HEK293 (cell line): ENCODE measurements at regions not wholly inside any gene's neighbourhood (a gene's known extent, or its start where the extent isn't known, plus 50 kb on each side); places are given as distances from the start of the nearest gene placed in this dataset.

Experiments used
- CTCF ChIA-PET: fragments of 350-600 bp; formaldehyde crosslinking; extraction: SDS; loops from one replicate; lab custom pipeline; 2021; ENCODE audit warnings: antibody characterized with exemption; lab: Yijun Ruan, JAX
- POLR2A ChIA-PET: fragments of 300-600 bp; formaldehyde crosslinking; extraction: SDS; loops from one replicate; lab custom pipeline; 2020; ENCODE audit warnings: antibody characterized with exemption, inconsistent platforms; lab: Yijun Ruan, JAX
- H3K27ac ChIP-seq: fragments of 200-500 bp; sonication (Bioruptor generic); 2 replicates; pipeline ENCODE4 v1.5.1; 2014; ENCODE audit warnings: low read depth, low read length, control low read depth, inconsistent platforms; ENCODE audit errors: extremely low read depth
- H3K36me3 ChIP-seq, 2 experiments: fragments of 200-500 bp in 1 of 2; sonication (Bioruptor generic) in 1 of 2; 1 replicate in 1 of 2; 2 replicates in 1 of 2; pipeline ENCODE4 v1.5.1; 2014 to 2017; ENCODE audit warnings: inconsistent platforms in 2 of 2, low read length in 2 of 2; ENCODE audit not compliant: control insufficient read depth in 2 of 2, insufficient read depth in 1 of 2
- H3K4me1 ChIP-seq: fragments of 200-500 bp; sonication (Bioruptor generic); 2 replicates; pipeline ENCODE4 v1.5.1; 2014; ENCODE audit warnings: mild to moderate bottlenecking, low read length, inconsistent platforms; ENCODE audit not compliant: control insufficient read depth, insufficient read depth
- H3K4me3 ChIP-seq: 2 replicates; pipeline ENCODE4 v1.5.1; 2011; ENCODE audit warnings: low read depth, mild to moderate bottlenecking, control low read depth, low read length, moderate library complexity
- H3K9me3 ChIP-seq: fragments of 200-500 bp; sonication (Bioruptor generic); 2 replicates; pipeline ENCODE4 v1.5.1; 2014; ENCODE audit warnings: low read depth, low read length, inconsistent platforms; ENCODE audit not compliant: control insufficient read depth, insufficient read depth
- ATF2 ChIP-seq: fragments of 450-650 bp; formaldehyde crosslinking; IDR thresholded peaks from 2 replicates; pipeline ENCODE4 v1.5.1; 2016; ENCODE audit warnings: missing biosample characterization, missing genetic modification characterization, low read depth
- GLIS2 ChIP-seq: fragments of 450-650 bp; formaldehyde crosslinking; IDR thresholded peaks from 2 replicates; pipeline ENCODE4 v1.5.1; 2016; ENCODE audit warnings: missing biosample characterization, missing genetic modification characterization
- PBX3 ChIP-seq: sonication (generic); formaldehyde crosslinking; IDR thresholded peaks from 2 replicates; pipeline ENCODE4 v1.8.1; 2022; ENCODE audit warnings: mild to moderate bottlenecking, moderate library complexity, missing genetic modification reagents
- SALL2 ChIP-seq: fragments of 450-650 bp; formaldehyde crosslinking; IDR thresholded peaks from 2 replicates; pipeline ENCODE4 v1.5.0; 2017; ENCODE audit warnings: missing biosample characterization, mild to moderate bottlenecking, missing genetic modification characterization, borderline replicate concordance
- WT1 ChIP-seq: fragments of 450-650 bp; formaldehyde crosslinking; IDR thresholded peaks from 2 replicates; pipeline ENCODE4 v1.5.1; 2016; ENCODE audit warnings: missing biosample characterization, missing genetic modification characterization
- ZBTB11 ChIP-seq: fragments of 450-650 bp; formaldehyde crosslinking; conservative IDR thresholded peaks from 2 replicates; pipeline ENCODE4 v1.5.1; 2016; ENCODE audit warnings: low read depth, missing biosample characterization, missing genetic modification characterization
- ZEB2 ChIP-seq: fragments of 450-650 bp; formaldehyde crosslinking; IDR thresholded peaks from 2 replicates; pipeline ENCODE4 v1.5.1; 2016; ENCODE audit warnings: missing biosample characterization, missing genetic modification characterization
- ZFHX2 ChIP-seq: fragments of 450-650 bp; formaldehyde crosslinking; conservative IDR thresholded peaks from 2 replicates; pipeline ENCODE4 v1.5.1; 2016; ENCODE audit warnings: missing biosample characterization, missing genetic modification characterization
- ZNF133 ChIP-seq: fragments of 450-650 bp; formaldehyde crosslinking; IDR thresholded peaks from 2 replicates; pipeline ENCODE4 v1.5.1; 2016; ENCODE audit warnings: missing biosample characterization, missing genetic modification characterization
- ZNF146 ChIP-seq: fragments of 450-650 bp; formaldehyde crosslinking; IDR thresholded peaks from 2 replicates; pipeline ENCODE4 v1.5.1; 2016; ENCODE audit warnings: missing biosample characterization, missing genetic modification characterization
- ZNF19 ChIP-seq: fragments of 450-650 bp; formaldehyde crosslinking; IDR thresholded peaks from 2 replicates; pipeline ENCODE4; 2016; ENCODE audit warnings: missing biosample characterization, missing genetic modification characterization, low read depth
- ZNF23 ChIP-seq: fragments of 450-650 bp; formaldehyde crosslinking; IDR thresholded peaks from 2 replicates; pipeline ENCODE4 v1.5.1; 2016; ENCODE audit warnings: missing biosample characterization, missing genetic modification characterization, borderline replicate concordance
- ZNF335 ChIP-seq: fragments of 450-650 bp; formaldehyde crosslinking; conservative IDR thresholded peaks from 2 replicates; pipeline ENCODE4 v1.5.1; 2016; ENCODE audit warnings: missing biosample characterization, missing genetic modification characterization
- ZNF449 ChIP-seq: fragments of 450-650 bp; formaldehyde crosslinking; IDR thresholded peaks from 2 replicates; pipeline ENCODE4 v1.5.1; 2017; ENCODE audit warnings: missing biosample characterization, mild to moderate bottlenecking, missing genetic modification characterization, moderate library complexity
- ZNF596 ChIP-seq: fragments of 450-650 bp; IDR thresholded peaks from 2 replicates; pipeline ENCODE4 v1.5.0; 2018; ENCODE audit warnings: missing biosample characterization, mild to moderate bottlenecking, missing genetic modification characterization, moderate library complexity
- ZNF623 ChIP-seq: fragments of 450-650 bp; formaldehyde crosslinking; IDR thresholded peaks from 2 replicates; pipeline ENCODE4 v1.5.1; 2016; ENCODE audit warnings: missing biosample characterization, missing genetic modification characterization
- ZNF692 ChIP-seq: fragments of 450-650 bp; formaldehyde crosslinking; IDR thresholded peaks from 2 replicates; pipeline ENCODE4 v1.5.1; 2016; ENCODE audit warnings: missing biosample characterization, missing genetic modification characterization
- ZNF776 ChIP-seq: fragments of 450-650 bp; formaldehyde crosslinking; IDR thresholded peaks from 2 replicates; pipeline ENCODE4 v1.5.0; 2017; ENCODE audit warnings: missing biosample characterization, missing genetic modification characterization, borderline replicate concordance
- ZNF843 ChIP-seq: fragments of 450-650 bp; formaldehyde crosslinking; IDR thresholded peaks from 2 replicates; pipeline ENCODE4 v1.5.1; 2016; ENCODE audit warnings: missing biosample characterization, missing genetic modification characterization
- ZSCAN23 ChIP-seq: fragments of 450-650 bp; formaldehyde crosslinking; IDR thresholded peaks from 2 replicates; pipeline ENCODE4 v1.5.1; 2016; ENCODE audit warnings: missing biosample characterization, missing genetic modification characterization

GRCh38 chr3:70871909-70872656 is 559.6 kb upstream of the MDFIC2 start:
- H3K9me3 ChIP-seq: no peaks in the 10 kb centered on the region; the same call in 1 of the 2 replicates
- H3K27ac ChIP-seq: no peak overlapping the region
- no peaks in the 10 kb centered on the region for H3K4me1 ChIP-seq
- H3K4me3 ChIP-seq: no peak overlapping the region
- no peaks in the 10 kb centered on the region for H3K36me3 ChIP-seq
- CTCF ChIA-PET: no interaction called here
- TF ChIP-seq PBX3 (no peak), ZBTB11 (no peak), ZNF449 (tag by site-specific recombination) (no peak), ZFHX2 (no peak), ZSCAN23 (tag by site-specific recombination) (no peak), ZNF335 (tag by site-specific recombination) (no peak), ZNF623 (tag by site-specific recombination) (no peak), SALL2 (no peak), ZEB2 (tag by site-specific recombination) (no peak), ZNF19 (tag by site-specific recombination) (no peak), ZNF596 (tag by site-specific recombination) (no peak), ZNF23 (no peak), WT1 (tag by site-specific recombination) (no peak), GLIS2 (tag by site-specific recombination) (no peak), ZNF776 (tag by site-specific recombination) (no peak), ZNF133 (no peak), ZNF692 (no peak), ZNF843 (tag by site-specific recombination) (no peak), ZNF146 (tag by site-specific recombination) (no peak), ATF2 (tag by site-specific recombination) (no peak)
- POLR2A ChIA-PET: no interaction called here
